ENCODE measurements at regions not wholly inside any gene's neighbourhood (a gene's known extent, or its start where the extent isn't known, plus 50 kb on each side); places are given as distances from the start of the nearest gene placed in this dataset.

DNA sequence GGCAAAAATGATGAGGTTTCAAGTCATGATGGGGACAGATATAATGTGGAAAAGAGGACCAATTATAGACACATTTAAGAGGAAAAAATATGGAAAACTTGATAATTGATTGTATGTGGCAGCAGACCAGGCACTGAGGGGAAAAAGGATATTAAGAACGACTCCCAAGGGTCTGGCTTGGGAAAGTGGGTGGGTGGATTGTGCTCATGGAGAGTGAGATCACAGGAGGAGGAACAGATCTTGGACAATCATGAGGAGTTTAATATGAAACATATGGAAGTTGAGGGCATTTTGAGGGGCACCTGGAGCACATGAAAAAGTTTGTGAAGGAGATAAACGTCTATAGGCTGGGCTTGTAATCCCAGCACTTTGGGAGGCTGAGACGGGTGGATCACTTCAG, 454.3 kb upstream of the KLF4 start:
- intact Hi-C loops (cut with DNase I), result no loop called here
- DNase-seq (ENCODE audit: low spot score), result no peak
- ATAC-seq, result no peak

- ATAC-seq (no peak), DNase-seq (ENCODE audit: low spot score) (no peak)
- intact Hi-C loops (cut with DNase I), result no loop called here
Measured at GRCh38 chr9:107942856-107943255, 453.3 kb upstream of the KLF4 start.

DNA sequence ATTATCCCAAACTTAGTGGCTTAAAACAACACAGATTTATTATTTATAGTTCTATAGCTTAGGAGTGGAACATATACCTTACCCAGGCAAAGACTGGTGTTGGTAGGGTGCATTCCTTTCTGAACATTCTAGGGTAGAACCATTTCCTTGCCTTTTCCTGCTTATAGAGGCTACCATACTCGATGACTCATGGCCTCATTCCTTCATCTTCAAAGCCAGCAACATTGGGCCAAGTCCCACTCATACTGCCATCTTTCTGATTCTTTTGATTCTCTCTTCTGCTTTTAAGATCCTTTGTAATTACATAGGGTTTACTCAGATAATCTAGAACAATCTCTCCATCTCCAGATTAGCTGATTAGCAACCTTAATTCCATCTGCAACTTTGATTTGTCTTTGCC, 452.7 kb upstream of the KLF4 start:
- intact Hi-C loops (cut with DNase I), result no loop called here
- ATAC-seq (no peak), DNase-seq (ENCODE audit: low spot score) (no peak)

DNA sequence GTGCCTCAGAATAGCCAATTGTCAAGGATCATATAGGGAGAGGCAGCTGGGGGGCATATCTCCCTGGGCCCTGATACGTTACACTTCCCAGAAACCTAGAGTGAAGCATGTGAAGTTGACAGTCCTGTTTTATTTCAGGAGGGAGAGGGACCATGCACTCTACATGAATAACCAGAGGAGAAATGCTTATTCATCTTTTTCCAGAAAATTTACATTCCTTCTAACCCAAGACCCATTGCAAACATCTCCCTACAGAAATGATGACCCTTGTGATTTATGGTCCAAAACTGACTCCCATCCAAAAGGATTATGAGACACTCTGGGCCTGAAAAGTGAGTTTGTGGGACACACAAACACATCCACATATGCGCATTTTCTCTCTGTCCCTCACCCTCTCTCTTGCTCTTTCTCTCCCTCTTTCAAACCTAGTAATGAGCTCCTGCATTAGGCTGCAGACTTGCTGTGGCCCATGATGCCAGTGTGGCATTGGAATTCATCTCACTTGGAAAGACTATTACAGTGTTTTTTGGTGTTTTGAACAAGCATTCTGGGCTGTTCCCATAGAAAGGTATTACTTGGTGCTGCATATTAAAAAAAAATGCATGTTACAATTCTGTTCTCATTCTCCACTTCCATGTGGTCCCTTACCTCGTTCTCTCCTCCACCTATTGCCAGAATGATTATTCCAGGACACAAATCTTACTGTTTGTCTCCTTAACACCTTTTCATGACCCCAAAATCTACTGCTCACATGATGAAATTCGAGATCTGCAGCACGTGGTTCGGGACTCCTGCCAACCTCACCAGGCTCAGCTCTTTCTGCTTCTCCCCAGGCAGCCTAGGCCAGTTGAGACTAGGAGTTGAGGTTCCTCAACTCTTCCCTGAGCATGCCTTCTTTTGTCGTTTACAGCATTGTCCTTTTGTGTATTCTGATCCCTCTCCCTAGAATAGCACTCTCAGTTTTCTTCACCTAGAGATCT, 451.3 kb upstream of the KLF4 start:
- no peak for DNase-seq (ENCODE audit: low spot score)
- no peak for ATAC-seq

DNA sequence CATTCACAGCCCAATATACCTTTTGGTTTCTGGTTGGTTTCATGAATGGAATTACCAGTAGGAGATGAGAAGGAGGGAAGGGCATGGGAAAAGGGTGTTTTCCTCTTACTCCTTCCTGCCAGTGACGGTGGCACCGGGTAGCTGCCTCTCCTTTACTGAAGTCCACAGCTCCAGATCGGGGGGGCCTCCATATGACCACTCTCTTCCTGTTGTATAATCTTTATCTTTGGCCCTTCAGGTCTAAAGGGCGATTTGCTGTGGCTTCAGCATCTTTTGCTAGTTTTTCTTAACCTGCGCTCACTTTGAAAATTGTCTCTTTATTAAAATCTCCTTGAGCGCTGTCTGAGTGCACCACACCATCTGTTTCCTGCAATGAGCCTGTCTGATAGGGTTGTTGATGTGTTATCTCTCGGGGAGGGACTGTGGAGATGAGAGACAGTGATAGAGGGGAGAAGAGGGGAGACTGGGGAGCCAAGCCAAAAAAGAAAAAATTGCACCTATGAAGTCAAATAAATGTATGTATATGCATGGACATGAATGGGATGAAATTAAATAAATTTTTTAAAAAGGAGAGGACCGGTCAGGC, 449.3 kb upstream of the KLF4 start:
- DNase-seq (ENCODE audit: low spot score) (no peak), ATAC-seq (no peak)
- intact Hi-C loops (cut with DNase I), result no loop called here

More for the DNA sequence above, 451.3 kb upstream of the KLF4 start:
- intact Hi-C loops (cut with DNase I), result no loop called here

DNA sequence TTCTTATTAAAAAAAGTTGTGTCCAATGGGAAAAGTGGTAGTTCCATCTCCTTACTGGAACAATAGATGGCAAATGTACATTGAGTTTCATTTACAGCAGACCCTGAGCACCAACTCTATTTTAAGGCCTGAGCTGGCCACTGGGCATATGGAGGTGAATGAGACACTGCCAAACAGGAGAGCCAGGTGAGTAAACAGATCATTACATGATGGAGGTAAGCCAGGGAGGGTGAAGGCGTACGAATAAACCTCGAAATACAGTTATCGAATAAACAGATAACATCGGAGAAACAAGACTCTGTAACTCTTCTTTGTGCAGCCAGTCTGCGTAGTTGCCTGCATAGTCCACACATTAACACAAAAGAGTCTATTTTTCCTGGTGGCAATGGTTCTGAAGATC, 446.4 kb upstream of the KLF4 start:
- intact Hi-C loops (cut with DNase I), result no loop called here
- ATAC-seq, result no peak
- DNase-seq (ENCODE audit: low spot score), result no peak

GRCh38 chr9:107933516-107933915, 443.9 kb upstream of the KLF4 start:
- intact Hi-C loops (cut with DNase I), result no loop called here
- DNase-seq (ENCODE audit: low spot score) (no peak), ATAC-seq (no peak)

DNA sequence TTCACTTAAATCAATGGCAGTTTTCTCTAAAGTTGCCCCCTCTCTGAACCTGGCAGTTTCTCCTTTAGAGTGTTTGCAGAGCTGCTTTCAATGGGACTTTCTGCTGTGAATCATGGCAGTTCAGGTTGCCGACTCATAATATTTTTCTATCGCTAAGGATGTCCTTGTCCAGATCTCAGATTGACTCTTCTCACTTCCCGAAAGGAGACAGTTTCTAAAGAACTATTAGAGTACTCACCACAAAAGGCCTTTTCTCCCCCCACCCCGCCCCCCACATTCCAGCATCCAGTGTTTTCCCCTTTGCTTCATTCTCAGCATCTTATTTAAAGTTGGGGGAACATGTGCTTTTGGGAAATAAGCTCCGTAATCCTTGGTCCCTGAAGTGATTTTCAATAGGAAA, 443.5 kb upstream of the KLF4 start:
- DNase-seq (ENCODE audit: low spot score), result no peak
- intact Hi-C loops (cut with DNase I), result no loop called here
- no peak for ATAC-seq

DNA sequence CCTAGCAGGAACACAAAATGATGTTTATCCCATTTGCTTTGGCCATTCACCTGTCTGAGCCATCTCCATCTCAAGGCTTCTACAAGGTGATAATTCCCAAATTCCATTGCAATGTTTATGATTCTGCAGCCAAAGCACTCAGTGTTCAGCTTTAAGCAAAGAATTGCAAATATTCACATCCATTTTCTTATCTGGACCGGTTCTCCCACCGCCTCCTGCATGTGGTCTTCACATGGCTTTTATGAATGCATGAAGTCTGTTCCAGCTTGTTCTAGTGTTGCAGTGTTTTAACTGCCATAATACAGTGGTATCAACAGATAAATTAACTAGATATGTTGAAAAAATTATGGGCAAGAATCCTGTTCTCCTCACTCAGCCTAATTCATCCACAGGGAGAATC, 443.0 kb upstream of the KLF4 start:
- ATAC-seq (no peak), DNase-seq (ENCODE audit: low spot score) (no peak)
- intact Hi-C loops (cut with DNase I), result no loop called here

- intact Hi-C loops (cut with DNase I), result no loop called here
- no peak for ATAC-seq
- no peak for DNase-seq (ENCODE audit: low spot score)
Measured at GRCh38 chr9:107932046-107932445, 442.5 kb upstream of the KLF4 start.

DNA sequence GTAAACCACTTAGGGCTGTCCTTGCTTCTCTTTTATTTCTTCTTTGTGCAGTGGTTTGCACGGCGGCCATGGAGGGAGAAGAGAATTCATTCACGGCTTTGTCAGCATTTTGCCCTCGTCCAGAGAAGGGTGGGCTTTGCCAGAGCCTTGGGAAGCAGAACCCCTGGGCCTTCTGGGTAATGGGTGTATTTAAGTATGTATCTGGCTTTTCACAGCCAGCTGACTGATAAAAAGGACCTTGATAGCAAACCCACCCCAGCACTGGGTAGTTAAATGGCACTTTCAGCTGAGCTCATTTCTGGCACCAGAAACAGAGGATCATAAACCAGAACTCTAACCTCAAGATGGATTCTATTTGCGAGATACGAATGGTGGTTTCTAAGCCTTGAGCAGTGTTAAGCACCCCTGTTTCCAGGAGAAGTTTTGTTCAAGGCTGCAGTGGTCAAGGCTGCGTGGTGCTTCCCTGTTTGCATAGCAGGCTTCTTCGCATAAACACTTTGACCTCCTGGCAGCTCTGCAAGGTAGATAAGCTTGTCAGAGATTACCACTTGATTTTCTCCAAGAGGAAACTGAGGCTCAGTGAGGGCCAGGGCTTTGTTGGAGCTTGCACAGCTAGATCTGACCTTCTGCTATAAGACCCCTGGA, 441.6 kb upstream of the KLF4 start:
- no peak for DNase-seq (ENCODE audit: low spot score)
- ATAC-seq, result no peak
- intact Hi-C loops (cut with DNase I), result no loop called here

- intact Hi-C loops (cut with DNase I), result no loop called here
- peak; percentile 79 for DNase-seq (ENCODE audit: low spot score)
- peak; percentile 64 for ATAC-seq
Measured at GRCh38 chr9:107929443-107929842, 439.9 kb upstream of the KLF4 start.

DNA sequence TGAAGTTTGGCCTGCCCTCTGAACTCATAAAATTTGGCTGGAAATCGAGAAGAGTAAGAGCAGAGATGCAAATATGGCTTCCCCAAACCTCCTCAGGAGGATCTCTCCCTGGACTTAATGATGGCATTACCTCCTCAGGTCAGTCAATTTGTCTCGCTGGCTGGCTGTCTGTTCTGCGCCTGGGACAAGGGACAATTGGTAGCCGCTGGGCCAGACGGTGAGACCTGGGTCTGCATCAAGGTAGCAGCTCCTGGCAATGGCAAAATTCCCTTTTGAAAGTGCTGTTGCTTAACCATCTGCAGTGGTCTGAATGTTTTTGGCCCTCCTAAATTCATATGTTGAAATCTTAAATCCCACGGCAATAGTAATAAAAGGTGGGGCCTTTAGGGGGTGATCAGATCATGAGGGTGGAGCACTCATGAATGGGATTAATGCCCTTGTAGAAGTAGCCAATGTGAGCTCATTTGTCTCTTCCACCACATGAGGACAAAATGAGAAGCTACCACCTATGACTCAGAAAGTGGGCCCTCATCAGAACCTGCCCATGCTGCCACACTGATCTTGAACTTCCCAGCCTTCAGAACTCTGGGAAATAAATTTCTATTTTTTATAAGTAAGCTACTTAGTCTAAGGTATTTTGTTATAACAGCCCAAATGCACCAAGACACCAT, 439.3 kb upstream of the KLF4 start:
- peak; percentile 59 for ATAC-seq
- intact Hi-C loops (cut with DNase I), result no loop called here
- DNase-seq (ENCODE audit: low spot score), result no peak

DNA sequence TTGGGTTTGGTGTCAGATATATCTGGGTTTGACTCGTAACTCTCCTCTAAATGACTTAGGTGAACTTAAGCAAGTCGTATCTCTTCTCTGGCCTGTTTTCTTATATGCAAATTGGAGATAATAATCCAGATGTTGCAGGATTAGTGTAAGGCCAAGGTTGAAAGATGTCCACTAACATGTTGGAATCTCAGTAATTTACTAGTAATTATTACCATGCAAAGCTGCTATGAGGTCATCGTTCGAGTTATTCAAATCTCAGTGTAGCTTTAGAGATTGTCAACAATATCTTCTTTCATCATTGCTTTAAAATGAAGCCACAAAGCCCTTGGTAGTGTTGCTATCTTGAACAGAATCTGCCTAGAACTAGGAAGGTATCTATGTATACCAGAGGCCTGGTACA, 437.7 kb upstream of the KLF4 start:
- ATAC-seq (no peak), DNase-seq (ENCODE audit: low spot score) (no peak)
- intact Hi-C loops (cut with DNase I), result no loop called here

DNA sequence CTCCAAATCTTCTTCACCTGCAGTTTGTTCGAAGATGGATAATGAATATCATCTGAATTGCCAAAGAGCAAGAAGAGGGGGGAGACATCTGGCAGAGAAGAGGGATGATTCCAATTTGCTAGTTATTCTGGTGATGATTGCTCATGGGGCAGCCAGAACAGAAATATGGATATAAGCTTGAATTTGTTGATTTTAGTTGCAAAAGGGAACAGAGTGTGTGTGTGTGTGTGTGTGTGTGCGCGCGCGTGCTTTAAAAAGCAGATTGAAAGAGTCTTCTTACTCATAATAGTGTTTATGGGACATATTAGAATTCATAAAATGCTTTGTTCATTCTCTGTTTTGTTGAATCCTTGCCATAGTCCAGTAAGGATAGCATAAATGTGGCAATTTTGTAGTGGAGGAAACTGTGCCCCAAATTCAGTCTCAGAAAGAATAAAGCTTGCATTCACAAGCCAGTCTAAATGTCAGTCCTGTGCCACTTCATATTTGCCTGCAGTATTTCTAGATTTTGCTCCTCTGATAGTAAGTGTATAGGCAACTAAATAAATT, 436.3 kb upstream of the KLF4 start:
- DNase-seq (ENCODE audit: low spot score) (no peak), ATAC-seq (no peak)
- intact Hi-C loops (cut with DNase I), result no loop called here

DNA sequence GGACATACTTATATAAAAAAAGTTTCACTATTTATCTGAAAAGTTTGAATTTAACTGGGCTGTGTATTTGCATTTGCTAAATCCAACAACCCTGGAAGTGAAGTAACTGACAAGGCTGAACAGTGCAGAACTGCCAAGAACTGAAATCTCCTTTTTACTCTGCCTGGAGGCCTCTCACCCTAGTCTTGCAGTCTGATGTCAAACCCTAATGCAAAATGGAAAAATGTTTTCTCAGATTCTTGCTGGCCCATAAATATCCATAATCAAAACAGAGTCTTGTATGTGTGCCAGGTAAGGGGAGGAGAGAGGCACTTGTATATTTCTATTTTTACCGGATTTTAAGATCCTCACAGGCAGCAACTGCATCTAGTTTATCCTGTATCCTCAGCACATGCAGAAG, 432.7 kb upstream of the KLF4 start:
- no peak for ATAC-seq
- intact Hi-C loops (cut with DNase I), result loop anchor here (5.0 kb wide), 1 partner anchor 1095 kb away; no protein-coding TSS in a partner anchor
- no peak for DNase-seq (ENCODE audit: low spot score)

- ATAC-seq, result no peak
- no peak for DNase-seq (ENCODE audit: low spot score)
- intact Hi-C loops (cut with DNase I), result no loop called here
Measured at GRCh38 chr9:107919263-107919662, 429.7 kb upstream of the KLF4 start.

GRCh38 chr9:107918749-107919148, 429.2 kb upstream of the KLF4 start:
- DNase-seq (ENCODE audit: low spot score) (no peak), ATAC-seq (no peak)
- intact Hi-C loops (cut with DNase I), result no loop called here

GRCh38 chr9:107914151-107914550, 424.6 kb upstream of the KLF4 start:
- ATAC-seq (no peak), DNase-seq (ENCODE audit: low spot score) (no peak)
- intact Hi-C loops (cut with DNase I), result no loop called here
